GM12878 (cell line): ENCODE measurements at regions not wholly inside any gene's neighbourhood (a gene's known extent, or its start where the extent isn't known, plus 50 kb on each side); places are given as distances from the start of the nearest gene placed in this dataset.

ENCODE experiments used
- EGR1 ChIP-seq, 2 experiments: IDR thresholded peaks; 1 replicate in 1 of 2; 2 replicates in 1 of 2; pipeline ENCODE4 v1.6.1; 2011 to 2012; ENCODE audit warnings: low read depth in 2 of 2, low read length in 2 of 2, borderline replicate concordance in 1 of 2, mild to moderate bottlenecking in 1 of 2, moderate library complexity in 1 of 2
- GABPA ChIP-seq: IDR thresholded peaks from 2 replicates; pipeline ENCODE4 v1.6.1; 2014; ENCODE audit warnings: antibody characterized with exemption, low read depth, mild to moderate bottlenecking, inconsistent platforms
- IKZF2 ChIP-seq, 2 experiments: fragments of 450-650 bp; IDR thresholded peaks; 2 replicates each; pipeline ENCODE4 v1.6.1; 2017; ENCODE audit warnings: mild to moderate bottlenecking in 2 of 2, moderate library complexity in 2 of 2
- MTA3 ChIP-seq: IDR thresholded peaks from 2 replicates; pipeline ENCODE4 v1.6.1; 2012; ENCODE audit warnings: low read length, inconsistent platforms, borderline replicate concordance
- RUNX3 ChIP-seq: IDR thresholded peaks from 2 replicates; pipeline ENCODE4 v1.6.1; 2012; ENCODE audit warnings: low read length, inconsistent platforms
- SMAD5 ChIP-seq: IDR thresholded peaks from 2 replicates; pipeline ENCODE4 v1.6.1; 2016; ENCODE audit warnings: antibody characterized with exemption, low read depth
- TARDBP ChIP-seq: IDR thresholded peaks from 2 replicates; pipeline ENCODE4 v1.6.1; 2016; ENCODE audit warnings: borderline replicate concordance
- TF ChIP-seq, protein P1 (sequence below): IDR thresholded peaks from 2 replicates; pipeline ENCODE4 v1.6.1; 2012; ENCODE audit warnings: improper control_type of control experiment, low read depth, low read length; ENCODE audit not compliant: insufficient replicate concordance
- TF ChIP-seq, protein P2 (sequence below): fragments of 450-650 bp; IDR thresholded peaks from 2 replicates; pipeline ENCODE4 v1.6.1; 2017; ENCODE audit warnings: antibody characterized with exemption, mild to moderate bottlenecking, moderate library complexity
- TF ChIP-seq, protein P3 (sequence below): fragments of 450-650 bp; IDR thresholded peaks from 2 replicates; pipeline ENCODE4 v1.6.1; 2017; ENCODE audit warnings: low read depth, mild to moderate bottlenecking, moderate library complexity
- TF ChIP-seq, protein P4 (sequence below): IDR thresholded peaks from 2 replicates; pipeline ENCODE4 v1.6.1; 2012; ENCODE audit warnings: mild to moderate bottlenecking, low read depth, low read length
- TF ChIP-seq, protein P5 (sequence below): fragments of 450-650 bp; IDR thresholded peaks from 2 replicates; pipeline ENCODE4 v1.6.1; 2017; ENCODE audit warnings: mild to moderate bottlenecking
- TF ChIP-seq, protein P6 (sequence below): fragments of 450-650 bp; IDR thresholded peaks from 2 replicates; pipeline ENCODE4 v1.6.1; 2014; ENCODE audit warnings: mild to moderate bottlenecking

DNA sequence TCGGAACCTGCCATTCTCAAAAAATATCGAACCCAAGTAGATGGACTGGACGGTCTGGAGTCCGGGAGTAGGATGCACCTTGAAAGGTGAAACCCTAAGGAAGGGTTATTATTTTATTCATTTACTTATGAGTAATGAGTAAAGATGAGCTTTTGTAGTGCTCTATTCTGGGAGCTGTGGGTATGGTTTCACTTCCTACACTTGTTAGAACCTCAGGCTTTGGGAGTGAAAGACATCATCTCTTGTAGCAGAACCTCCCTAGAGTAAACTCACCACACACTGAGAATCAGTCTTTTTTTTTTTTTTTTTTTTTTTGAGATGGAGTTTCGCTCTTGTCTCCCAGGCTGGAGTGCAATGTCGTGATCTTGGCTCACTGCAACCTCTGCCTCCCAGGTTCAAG is 389.4 kb upstream of the AUTS2 start (continued):
- TF ChIP-seq, protein P1, sequence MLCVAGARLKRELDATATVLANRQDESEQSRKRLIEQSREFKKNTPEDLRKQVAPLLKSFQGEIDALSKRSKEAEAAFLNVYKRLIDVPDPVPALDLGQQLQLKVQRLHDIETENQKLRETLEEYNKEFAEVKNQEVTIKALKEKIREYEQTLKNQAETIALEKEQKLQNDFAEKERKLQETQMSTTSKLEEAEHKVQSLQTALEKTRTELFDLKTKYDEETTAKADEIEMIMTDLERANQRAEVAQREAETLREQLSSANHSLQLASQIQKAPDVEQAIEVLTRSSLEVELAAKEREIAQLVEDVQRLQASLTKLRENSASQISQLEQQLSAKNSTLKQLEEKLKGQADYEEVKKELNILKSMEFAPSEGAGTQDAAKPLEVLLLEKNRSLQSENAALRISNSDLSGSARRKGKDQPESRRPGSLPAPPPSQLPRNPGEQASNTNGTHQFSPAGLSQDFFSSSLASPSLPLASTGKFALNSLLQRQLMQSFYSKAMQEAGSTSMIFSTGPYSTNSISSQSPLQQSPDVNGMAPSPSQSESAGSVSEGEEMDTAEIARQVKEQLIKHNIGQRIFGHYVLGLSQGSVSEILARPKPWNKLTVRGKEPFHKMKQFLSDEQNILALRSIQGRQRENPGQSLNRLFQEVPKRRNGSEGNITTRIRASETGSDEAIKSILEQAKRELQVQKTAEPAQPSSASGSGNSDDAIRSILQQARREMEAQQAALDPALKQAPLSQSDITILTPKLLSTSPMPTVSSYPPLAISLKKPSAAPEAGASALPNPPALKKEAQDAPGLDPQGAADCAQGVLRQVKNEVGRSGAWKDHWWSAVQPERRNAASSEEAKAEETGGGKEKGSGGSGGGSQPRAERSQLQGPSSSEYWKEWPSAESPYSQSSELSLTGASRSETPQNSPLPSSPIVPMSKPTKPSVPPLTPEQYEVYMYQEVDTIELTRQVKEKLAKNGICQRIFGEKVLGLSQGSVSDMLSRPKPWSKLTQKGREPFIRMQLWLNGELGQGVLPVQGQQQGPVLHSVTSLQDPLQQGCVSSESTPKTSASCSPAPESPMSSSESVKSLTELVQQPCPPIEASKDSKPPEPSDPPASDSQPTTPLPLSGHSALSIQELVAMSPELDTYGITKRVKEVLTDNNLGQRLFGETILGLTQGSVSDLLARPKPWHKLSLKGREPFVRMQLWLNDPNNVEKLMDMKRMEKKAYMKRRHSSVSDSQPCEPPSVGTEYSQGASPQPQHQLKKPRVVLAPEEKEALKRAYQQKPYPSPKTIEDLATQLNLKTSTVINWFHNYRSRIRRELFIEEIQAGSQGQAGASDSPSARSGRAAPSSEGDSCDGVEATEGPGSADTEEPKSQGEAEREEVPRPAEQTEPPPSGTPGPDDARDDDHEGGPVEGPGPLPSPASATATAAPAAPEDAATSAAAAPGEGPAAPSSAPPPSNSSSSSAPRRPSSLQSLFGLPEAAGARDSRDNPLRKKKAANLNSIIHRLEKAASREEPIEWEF, result no peak
- TF ChIP-seq GABPA, result no peak
- no peak for TF ChIP-seq MTA3
- TF ChIP-seq, protein P2, sequence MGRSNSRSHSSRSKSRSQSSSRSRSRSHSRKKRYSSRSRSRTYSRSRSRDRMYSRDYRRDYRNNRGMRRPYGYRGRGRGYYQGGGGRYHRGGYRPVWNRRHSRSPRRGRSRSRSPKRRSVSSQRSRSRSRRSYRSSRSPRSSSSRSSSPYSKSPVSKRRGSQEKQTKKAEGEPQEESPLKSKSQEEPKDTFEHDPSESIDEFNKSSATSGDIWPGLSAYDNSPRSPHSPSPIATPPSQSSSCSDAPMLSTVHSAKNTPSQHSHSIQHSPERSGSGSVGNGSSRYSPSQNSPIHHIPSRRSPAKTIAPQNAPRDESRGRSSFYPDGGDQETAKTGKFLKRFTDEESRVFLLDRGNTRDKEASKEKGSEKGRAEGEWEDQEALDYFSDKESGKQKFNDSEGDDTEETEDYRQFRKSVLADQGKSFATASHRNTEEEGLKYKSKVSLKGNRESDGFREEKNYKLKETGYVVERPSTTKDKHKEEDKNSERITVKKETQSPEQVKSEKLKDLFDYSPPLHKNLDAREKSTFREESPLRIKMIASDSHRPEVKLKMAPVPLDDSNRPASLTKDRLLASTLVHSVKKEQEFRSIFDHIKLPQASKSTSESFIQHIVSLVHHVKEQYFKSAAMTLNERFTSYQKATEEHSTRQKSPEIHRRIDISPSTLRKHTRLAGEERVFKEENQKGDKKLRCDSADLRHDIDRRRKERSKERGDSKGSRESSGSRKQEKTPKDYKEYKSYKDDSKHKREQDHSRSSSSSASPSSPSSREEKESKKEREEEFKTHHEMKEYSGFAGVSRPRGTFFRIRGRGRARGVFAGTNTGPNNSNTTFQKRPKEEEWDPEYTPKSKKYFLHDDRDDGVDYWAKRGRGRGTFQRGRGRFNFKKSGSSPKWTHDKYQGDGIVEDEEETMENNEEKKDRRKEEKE, result no peak
- TF ChIP-seq IKZF2 (IDR thresholded peaks at IDR 0.05), result peak; percentile 80 to 84; a peak in 3 of 4 replicates
- TF ChIP-seq, protein P3, sequence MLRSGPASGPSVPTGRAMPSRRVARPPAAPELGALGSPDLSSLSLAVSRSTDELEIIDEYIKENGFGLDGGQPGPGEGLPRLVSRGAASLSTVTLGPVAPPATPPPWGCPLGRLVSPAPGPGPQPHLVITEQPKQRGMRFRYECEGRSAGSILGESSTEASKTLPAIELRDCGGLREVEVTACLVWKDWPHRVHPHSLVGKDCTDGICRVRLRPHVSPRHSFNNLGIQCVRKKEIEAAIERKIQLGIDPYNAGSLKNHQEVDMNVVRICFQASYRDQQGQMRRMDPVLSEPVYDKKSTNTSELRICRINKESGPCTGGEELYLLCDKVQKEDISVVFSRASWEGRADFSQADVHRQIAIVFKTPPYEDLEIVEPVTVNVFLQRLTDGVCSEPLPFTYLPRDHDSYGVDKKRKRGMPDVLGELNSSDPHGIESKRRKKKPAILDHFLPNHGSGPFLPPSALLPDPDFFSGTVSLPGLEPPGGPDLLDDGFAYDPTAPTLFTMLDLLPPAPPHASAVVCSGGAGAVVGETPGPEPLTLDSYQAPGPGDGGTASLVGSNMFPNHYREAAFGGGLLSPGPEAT, result 0 out of 2 replicates have a peak, but pooled peaks have one; percentile 33
- TF ChIP-seq SMAD5, result no peak
- TF ChIP-seq EGR1 (IDR thresholded peaks at IDR 0.05; ENCODE audit: borderline replicate concordance in 1 of 2, low read depth in 2 of 2, low read length in 2 of 2), result no peak
- TF ChIP-seq RUNX3, result peak; percentile 76; the same call in 1 of the 2 replicates
- TF ChIP-seq TARDBP, result no peak
- TF ChIP-seq, protein P4, sequence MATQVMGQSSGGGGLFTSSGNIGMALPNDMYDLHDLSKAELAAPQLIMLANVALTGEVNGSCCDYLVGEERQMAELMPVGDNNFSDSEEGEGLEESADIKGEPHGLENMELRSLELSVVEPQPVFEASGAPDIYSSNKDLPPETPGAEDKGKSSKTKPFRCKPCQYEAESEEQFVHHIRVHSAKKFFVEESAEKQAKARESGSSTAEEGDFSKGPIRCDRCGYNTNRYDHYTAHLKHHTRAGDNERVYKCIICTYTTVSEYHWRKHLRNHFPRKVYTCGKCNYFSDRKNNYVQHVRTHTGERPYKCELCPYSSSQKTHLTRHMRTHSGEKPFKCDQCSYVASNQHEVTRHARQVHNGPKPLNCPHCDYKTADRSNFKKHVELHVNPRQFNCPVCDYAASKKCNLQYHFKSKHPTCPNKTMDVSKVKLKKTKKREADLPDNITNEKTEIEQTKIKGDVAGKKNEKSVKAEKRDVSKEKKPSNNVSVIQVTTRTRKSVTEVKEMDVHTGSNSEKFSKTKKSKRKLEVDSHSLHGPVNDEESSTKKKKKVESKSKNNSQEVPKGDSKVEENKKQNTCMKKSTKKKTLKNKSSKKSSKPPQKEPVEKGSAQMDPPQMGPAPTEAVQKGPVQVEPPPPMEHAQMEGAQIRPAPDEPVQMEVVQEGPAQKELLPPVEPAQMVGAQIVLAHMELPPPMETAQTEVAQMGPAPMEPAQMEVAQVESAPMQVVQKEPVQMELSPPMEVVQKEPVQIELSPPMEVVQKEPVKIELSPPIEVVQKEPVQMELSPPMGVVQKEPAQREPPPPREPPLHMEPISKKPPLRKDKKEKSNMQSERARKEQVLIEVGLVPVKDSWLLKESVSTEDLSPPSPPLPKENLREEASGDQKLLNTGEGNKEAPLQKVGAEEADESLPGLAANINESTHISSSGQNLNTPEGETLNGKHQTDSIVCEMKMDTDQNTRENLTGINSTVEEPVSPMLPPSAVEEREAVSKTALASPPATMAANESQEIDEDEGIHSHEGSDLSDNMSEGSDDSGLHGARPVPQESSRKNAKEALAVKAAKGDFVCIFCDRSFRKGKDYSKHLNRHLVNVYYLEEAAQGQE, result no peak
- TF ChIP-seq, protein P5, sequence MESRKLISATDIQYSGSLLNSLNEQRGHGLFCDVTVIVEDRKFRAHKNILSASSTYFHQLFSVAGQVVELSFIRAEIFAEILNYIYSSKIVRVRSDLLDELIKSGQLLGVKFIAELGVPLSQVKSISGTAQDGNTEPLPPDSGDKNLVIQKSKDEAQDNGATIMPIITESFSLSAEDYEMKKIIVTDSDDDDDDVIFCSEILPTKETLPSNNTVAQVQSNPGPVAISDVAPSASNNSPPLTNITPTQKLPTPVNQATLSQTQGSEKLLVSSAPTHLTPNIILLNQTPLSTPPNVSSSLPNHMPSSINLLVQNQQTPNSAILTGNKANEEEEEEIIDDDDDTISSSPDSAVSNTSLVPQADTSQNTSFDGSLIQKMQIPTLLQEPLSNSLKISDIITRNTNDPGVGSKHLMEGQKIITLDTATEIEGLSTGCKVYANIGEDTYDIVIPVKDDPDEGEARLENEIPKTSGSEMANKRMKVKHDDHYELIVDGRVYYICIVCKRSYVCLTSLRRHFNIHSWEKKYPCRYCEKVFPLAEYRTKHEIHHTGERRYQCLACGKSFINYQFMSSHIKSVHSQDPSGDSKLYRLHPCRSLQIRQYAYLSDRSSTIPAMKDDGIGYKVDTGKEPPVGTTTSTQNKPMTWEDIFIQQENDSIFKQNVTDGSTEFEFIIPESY, result no peak
- TF ChIP-seq, protein P6, sequence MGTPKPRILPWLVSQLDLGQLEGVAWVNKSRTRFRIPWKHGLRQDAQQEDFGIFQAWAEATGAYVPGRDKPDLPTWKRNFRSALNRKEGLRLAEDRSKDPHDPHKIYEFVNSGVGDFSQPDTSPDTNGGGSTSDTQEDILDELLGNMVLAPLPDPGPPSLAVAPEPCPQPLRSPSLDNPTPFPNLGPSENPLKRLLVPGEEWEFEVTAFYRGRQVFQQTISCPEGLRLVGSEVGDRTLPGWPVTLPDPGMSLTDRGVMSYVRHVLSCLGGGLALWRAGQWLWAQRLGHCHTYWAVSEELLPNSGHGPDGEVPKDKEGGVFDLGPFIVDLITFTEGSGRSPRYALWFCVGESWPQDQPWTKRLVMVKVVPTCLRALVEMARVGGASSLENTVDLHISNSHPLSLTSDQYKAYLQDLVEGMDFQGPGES, result no peak
